Suprapubic skin (tissue), 3 donors: ENCODE measurements at regions not wholly inside any gene's neighbourhood (a gene's known extent, or its start where the extent isn't known, plus 50 kb on each side); places are given as distances from the start of the nearest gene placed in this dataset.

Experiments
- EP300 ChIP-seq: sonication (generic); formaldehyde crosslinking; IDR thresholded peaks from one replicate; pipeline ENCODE4 v1.6.1; 2017; ENCODE audit warnings: antibody characterized with exemption
- POLR2A ChIP-seq, 2 donors: fragments of 450-650 bp; IDR thresholded peaks; one replicate each; pipeline ENCODE4 v1.6.1; 2017; ENCODE audit warnings: antibody characterized with exemption in 2 of 2, mild to moderate bottlenecking in 2 of 2, moderate library complexity in 2 of 2
- TF ChIP-seq, protein P1 (sequence below), 2 donors: fragments of 200-600 bp in 1 of 2; fragments of 450-650 bp in 1 of 2; sonication (generic) in 1 of 2; IDR thresholded peaks; one replicate each; pipeline ENCODE4 v1.5.1; 2016 to 2019; ENCODE audit warnings: antibody characterized with exemption in 2 of 2, mild to moderate bottlenecking in 1 of 2, moderate library complexity in 1 of 2

GRCh38 chr22:49561338-49561737, 266.3 kb downstream of the BRD1 start:
- TF ChIP-seq POLR2A (IDR thresholded peaks at IDR 0.05): no peak
- TF ChIP-seq, protein P1, sequence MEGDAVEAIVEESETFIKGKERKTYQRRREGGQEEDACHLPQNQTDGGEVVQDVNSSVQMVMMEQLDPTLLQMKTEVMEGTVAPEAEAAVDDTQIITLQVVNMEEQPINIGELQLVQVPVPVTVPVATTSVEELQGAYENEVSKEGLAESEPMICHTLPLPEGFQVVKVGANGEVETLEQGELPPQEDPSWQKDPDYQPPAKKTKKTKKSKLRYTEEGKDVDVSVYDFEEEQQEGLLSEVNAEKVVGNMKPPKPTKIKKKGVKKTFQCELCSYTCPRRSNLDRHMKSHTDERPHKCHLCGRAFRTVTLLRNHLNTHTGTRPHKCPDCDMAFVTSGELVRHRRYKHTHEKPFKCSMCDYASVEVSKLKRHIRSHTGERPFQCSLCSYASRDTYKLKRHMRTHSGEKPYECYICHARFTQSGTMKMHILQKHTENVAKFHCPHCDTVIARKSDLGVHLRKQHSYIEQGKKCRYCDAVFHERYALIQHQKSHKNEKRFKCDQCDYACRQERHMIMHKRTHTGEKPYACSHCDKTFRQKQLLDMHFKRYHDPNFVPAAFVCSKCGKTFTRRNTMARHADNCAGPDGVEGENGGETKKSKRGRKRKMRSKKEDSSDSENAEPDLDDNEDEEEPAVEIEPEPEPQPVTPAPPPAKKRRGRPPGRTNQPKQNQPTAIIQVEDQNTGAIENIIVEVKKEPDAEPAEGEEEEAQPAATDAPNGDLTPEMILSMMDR (IDR thresholded peaks at IDR 0.05): no peak
- TF ChIP-seq EP300: no peak
